Keratinocyte (primary cell): ENCODE measurements at regions not wholly inside any gene's neighbourhood (a gene's known extent, or its start where the extent isn't known, plus 50 kb on each side); places are given as distances from the start of the nearest gene placed in this dataset.

Experiments
- EZH2 ChIP-seq: IDR thresholded peaks from one replicate; pipeline ENCODE4 v1.6.1; 2012; ENCODE audit warnings: inconsistent platforms, mild to moderate bottlenecking, low read length, moderate library complexity
- TF ChIP-seq, protein P1 (sequence below), 3 experiments: IDR thresholded peaks in 1 of 3; conservative IDR thresholded peaks in 1 of 3; optimal IDR thresholded peaks in 1 of 3; 2 replicates in 2 of 3; 3 replicates in 1 of 3; pipeline versions ENCODE3 to v1.5.1; 2011; ENCODE audit warnings: low read length in 3 of 3, mild to moderate bottlenecking in 3 of 3, moderate library complexity in 2 of 3, control low read depth in 1 of 3, inconsistent platforms in 1 of 3; ENCODE audit not compliant: insufficient read depth in 2 of 3; ENCODE audit errors: extremely low read depth in 1 of 3

DNA sequence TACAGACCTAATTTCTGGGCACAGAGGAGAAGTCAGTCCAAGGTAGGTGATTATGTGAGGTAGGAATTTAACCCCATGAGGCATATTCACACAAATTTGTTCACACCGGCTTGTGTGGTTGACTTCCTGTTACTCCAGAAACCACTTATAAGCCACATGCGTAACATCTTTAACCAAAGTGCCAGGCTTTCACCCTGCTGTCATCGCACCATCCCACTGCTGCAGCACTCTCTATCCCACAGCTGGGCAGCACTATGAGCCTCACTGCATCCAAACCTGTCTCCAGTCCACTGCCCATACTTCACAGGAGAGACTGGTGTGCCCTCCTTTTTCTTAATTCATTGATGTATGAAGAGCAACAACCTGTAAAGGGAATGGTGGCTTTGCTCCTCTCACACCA lies 128.2 kb upstream of the ARGLU1 start:
- TF ChIP-seq, protein P1, sequence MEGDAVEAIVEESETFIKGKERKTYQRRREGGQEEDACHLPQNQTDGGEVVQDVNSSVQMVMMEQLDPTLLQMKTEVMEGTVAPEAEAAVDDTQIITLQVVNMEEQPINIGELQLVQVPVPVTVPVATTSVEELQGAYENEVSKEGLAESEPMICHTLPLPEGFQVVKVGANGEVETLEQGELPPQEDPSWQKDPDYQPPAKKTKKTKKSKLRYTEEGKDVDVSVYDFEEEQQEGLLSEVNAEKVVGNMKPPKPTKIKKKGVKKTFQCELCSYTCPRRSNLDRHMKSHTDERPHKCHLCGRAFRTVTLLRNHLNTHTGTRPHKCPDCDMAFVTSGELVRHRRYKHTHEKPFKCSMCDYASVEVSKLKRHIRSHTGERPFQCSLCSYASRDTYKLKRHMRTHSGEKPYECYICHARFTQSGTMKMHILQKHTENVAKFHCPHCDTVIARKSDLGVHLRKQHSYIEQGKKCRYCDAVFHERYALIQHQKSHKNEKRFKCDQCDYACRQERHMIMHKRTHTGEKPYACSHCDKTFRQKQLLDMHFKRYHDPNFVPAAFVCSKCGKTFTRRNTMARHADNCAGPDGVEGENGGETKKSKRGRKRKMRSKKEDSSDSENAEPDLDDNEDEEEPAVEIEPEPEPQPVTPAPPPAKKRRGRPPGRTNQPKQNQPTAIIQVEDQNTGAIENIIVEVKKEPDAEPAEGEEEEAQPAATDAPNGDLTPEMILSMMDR (optimal IDR thresholded peaks at IDR 0.05 in 1 of 3, IDR thresholded peaks at IDR 0.05 in 1 of 3, conservative IDR thresholded peaks at IDR 0.05 in 1 of 3; ENCODE audit: extremely low read depth in 1 of 3, insufficient read depth in 2 of 3, low read length in 3 of 3), result no peak
- no peak for TF ChIP-seq EZH2
